ENCODE measurements at regions not wholly inside any gene's neighbourhood (a gene's known extent, or its start where the extent isn't known, plus 50 kb on each side); places are given as distances from the start of the nearest gene placed in this dataset.

DNA sequence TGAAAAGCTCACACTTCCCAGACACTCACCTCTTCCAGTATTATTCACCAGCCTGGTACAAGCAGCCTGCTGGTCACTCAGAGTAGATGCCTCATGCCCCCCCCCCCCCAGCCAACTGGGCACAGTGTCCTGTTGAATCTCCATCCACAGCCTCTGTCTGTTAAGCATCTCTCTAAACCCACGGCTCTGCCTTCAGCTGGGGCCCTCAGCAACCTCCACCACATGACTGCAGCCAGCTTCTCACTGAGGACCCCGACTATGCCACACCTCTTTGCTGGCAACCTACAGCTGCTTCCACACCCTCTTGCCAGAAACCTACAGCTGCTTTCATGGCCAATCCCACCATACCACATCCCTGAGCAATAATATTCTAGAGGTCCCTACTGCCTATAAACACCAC is 113.1 kb downstream of the RHOU start:
- peaks cover 31% of the 10 kb centered on the region for H3K4me1 ChIP-seq (ENCODE audit: insufficient read depth)
- peak overlapping the region; percentile 29; the same call in 1 of the 2 replicates for H3K27ac ChIP-seq (ENCODE audit: low read depth)
- H4K20me1 ChIP-seq (replicated peaks; ENCODE audit: insufficient read depth), result no peaks in the 10 kb centered on the region
- H3K4me2 ChIP-seq, result peak overlapping the region; percentile 38; the same call in 1 of the 2 replicates
- ATAC-seq, result no peak
- TF ChIP-seq JUNB (IDR thresholded peaks at IDR 0.05; ENCODE audit: unreplicated experiment), result no peak
- TF ChIP-seq, protein P1, sequence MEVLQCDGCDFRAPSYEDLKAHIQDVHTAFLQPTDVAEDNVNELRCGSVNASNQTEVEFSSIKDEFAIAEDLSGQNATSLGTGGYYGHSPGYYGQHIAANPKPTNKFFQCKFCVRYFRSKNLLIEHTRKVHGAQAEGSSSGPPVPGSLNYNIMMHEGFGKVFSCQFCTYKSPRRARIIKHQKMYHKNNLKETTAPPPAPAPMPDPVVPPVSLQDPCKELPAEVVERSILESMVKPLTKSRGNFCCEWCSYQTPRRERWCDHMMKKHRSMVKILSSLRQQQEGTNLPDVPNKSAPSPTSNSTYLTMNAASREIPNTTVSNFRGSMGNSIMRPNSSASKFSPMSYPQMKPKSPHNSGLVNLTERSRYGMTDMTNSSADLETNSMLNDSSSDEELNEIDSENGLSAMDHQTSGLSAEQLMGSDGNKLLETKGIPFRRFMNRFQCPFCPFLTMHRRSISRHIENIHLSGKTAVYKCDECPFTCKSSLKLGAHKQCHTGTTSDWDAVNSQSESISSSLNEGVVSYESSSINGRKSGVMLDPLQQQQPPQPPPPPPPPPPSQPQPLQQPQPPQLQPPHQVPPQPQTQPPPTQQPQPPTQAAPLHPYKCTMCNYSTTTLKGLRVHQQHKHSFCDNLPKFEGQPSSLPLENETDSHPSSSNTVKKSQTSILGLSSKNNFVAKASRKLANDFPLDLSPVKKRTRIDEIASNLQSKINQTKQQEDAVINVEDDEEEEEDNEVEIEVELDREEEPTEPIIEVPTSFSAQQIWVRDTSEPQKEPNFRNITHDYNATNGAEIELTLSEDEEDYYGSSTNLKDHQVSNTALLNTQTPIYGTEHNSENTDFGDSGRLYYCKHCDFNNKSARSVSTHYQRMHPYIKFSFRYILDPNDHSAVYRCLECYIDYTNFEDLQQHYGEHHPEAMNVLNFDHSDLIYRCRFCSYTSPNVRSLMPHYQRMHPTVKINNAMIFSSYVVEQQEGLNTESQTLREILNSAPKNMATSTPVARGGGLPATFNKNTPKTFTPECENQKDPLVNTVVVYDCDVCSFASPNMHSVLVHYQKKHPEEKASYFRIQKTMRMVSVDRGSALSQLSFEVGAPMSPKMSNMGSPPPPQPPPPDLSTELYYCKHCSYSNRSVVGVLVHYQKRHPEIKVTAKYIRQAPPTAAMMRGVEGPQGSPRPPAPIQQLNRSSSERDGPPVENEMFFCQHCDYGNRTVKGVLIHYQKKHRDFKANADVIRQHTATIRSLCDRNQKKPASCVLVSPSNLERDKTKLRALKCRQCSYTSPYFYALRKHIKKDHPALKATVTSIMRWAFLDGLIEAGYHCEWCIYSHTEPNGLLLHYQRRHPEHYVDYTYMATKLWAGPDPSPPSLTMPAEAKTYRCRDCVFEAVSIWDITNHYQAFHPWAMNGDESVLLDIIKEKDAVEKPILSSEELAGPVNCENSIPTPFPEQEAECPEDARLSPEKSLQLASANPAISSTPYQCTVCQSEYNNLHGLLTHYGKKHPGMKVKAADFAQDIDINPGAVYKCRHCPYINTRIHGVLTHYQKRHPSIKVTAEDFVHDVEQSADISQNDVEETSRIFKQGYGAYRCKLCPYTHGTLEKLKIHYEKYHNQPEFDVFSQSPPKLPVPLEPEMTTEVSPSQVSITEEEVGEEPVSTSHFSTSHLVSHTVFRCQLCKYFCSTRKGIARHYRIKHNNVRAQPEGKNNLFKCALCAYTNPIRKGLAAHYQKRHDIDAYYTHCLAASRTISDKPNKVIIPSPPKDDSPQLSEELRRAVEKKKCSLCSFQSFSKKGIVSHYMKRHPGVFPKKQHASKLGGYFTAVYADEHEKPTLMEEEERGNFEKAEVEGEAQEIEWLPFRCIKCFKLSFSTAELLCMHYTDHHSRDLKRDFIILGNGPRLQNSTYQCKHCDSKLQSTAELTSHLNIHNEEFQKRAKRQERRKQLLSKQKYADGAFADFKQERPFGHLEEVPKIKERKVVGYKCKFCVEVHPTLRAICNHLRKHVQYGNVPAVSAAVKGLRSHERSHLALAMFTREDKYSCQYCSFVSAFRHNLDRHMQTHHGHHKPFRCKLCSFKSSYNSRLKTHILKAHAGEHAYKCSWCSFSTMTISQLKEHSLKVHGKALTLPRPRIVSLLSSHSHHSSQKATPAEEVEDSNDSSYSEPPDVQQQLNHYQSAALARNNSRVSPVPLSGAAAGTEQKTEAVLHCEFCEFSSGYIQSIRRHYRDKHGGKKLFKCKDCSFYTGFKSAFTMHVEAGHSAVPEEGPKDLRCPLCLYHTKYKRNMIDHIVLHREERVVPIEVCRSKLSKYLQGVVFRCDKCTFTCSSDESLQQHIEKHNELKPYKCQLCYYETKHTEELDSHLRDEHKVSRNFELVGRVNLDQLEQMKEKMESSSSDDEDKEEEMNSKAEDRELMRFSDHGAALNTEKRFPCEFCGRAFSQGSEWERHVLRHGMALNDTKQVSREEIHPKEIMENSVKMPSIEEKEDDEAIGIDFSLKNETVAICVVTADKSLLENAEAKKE (CRISPR knock-in tag; IDR thresholded peaks at IDR 0.05), result no peak
- TF ChIP-seq STAT1 (IDR thresholded peaks at IDR 0.05; ENCODE audit: unreplicated experiment), result no peak
- TF ChIP-seq EZH2phosphoT487 (IDR thresholded peaks at IDR 0.05; ENCODE audit: unreplicated experiment), result no peak
- no peak for TF ChIP-seq POLR2AphosphoS5 (IDR thresholded peaks at IDR 0.05; ENCODE audit: low read depth)
- TF ChIP-seq, protein P2, sequence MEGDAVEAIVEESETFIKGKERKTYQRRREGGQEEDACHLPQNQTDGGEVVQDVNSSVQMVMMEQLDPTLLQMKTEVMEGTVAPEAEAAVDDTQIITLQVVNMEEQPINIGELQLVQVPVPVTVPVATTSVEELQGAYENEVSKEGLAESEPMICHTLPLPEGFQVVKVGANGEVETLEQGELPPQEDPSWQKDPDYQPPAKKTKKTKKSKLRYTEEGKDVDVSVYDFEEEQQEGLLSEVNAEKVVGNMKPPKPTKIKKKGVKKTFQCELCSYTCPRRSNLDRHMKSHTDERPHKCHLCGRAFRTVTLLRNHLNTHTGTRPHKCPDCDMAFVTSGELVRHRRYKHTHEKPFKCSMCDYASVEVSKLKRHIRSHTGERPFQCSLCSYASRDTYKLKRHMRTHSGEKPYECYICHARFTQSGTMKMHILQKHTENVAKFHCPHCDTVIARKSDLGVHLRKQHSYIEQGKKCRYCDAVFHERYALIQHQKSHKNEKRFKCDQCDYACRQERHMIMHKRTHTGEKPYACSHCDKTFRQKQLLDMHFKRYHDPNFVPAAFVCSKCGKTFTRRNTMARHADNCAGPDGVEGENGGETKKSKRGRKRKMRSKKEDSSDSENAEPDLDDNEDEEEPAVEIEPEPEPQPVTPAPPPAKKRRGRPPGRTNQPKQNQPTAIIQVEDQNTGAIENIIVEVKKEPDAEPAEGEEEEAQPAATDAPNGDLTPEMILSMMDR (conservative IDR thresholded peaks at IDR 0.05; ENCODE audit: low read depth in 2 of 2), result no peak
- no peak for TF ChIP-seq ZNF114 (CRISPR knock-in tag; IDR thresholded peaks at IDR 0.05)
- TF ChIP-seq ZNF331 (CRISPR knock-in tag; IDR thresholded peaks at IDR 0.05; ENCODE audit: low read depth), result no peak
- TF ChIP-seq CREB1 (CRISPR knock-in tag; IDR thresholded peaks at IDR 0.05; ENCODE audit: low read depth), result no peak
- TF ChIP-seq EZH2 (IDR thresholded peaks at IDR 0.05; ENCODE audit: low read depth, unreplicated experiment), result no peak
- TF ChIP-seq, protein P3, sequence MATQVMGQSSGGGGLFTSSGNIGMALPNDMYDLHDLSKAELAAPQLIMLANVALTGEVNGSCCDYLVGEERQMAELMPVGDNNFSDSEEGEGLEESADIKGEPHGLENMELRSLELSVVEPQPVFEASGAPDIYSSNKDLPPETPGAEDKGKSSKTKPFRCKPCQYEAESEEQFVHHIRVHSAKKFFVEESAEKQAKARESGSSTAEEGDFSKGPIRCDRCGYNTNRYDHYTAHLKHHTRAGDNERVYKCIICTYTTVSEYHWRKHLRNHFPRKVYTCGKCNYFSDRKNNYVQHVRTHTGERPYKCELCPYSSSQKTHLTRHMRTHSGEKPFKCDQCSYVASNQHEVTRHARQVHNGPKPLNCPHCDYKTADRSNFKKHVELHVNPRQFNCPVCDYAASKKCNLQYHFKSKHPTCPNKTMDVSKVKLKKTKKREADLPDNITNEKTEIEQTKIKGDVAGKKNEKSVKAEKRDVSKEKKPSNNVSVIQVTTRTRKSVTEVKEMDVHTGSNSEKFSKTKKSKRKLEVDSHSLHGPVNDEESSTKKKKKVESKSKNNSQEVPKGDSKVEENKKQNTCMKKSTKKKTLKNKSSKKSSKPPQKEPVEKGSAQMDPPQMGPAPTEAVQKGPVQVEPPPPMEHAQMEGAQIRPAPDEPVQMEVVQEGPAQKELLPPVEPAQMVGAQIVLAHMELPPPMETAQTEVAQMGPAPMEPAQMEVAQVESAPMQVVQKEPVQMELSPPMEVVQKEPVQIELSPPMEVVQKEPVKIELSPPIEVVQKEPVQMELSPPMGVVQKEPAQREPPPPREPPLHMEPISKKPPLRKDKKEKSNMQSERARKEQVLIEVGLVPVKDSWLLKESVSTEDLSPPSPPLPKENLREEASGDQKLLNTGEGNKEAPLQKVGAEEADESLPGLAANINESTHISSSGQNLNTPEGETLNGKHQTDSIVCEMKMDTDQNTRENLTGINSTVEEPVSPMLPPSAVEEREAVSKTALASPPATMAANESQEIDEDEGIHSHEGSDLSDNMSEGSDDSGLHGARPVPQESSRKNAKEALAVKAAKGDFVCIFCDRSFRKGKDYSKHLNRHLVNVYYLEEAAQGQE (IDR thresholded peaks at IDR 0.05; ENCODE audit: unreplicated experiment), result no peak
- TF ChIP-seq, protein P4, sequence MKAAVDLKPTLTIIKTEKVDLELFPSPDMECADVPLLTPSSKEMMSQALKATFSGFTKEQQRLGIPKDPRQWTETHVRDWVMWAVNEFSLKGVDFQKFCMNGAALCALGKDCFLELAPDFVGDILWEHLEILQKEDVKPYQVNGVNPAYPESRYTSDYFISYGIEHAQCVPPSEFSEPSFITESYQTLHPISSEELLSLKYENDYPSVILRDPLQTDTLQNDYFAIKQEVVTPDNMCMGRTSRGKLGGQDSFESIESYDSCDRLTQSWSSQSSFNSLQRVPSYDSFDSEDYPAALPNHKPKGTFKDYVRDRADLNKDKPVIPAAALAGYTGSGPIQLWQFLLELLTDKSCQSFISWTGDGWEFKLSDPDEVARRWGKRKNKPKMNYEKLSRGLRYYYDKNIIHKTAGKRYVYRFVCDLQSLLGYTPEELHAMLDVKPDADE (IDR thresholded peaks at IDR 0.05), result no peak
- TF ChIP-seq NANOG (IDR thresholded peaks at IDR 0.05; ENCODE audit: borderline replicate concordance), result no peak
- peaks cover 18% of the 10 kb centered on the region for H3K4me1 Mint-ChIP-seq
- no peaks in the 10 kb centered on the region for H3K79me2 ChIP-seq (replicated peaks; ENCODE audit: insufficient read depth)
- H3K27me3 Mint-ChIP-seq (ENCODE audit: insufficient read depth, low read depth, poor library complexity), result no peaks in the 10 kb centered on the region
- DNase-seq (ENCODE audit: low spot score), result no peak
- no peaks in the 10 kb centered on the region for H3K9me2 ChIP-seq (ENCODE audit: insufficient read depth)
- peaks cover 4% of the 10 kb centered on the region; the same call in 1 of the 2 replicates for H3F3A ChIP-seq (replicated peaks; ENCODE audit: low read depth)
- no peak overlapping the region for H2AFZ ChIP-seq
- no peak overlapping the region for H3K4me3 ChIP-seq
- H3K27me3 ChIP-seq (ENCODE audit: insufficient read depth), result no peaks in the 10 kb centered on the region
- H3K36me3 Mint-ChIP-seq (ENCODE audit: low read depth), result peaks cover 28% of the 10 kb centered on the region
- H3K4me3 Mint-ChIP-seq, result no peak overlapping the region
- no peak overlapping the region for H3K27ac Mint-ChIP-seq
- peaks cover 35% of the 10 kb centered on the region for H3K9me3 Mint-ChIP-seq
- H3K36me3 ChIP-seq (ENCODE audit: insufficient read depth), result no peaks in the 10 kb centered on the region

Measured in GM23338 (cell line).